Caco-2 (cell line): ENCODE measurements at regions not wholly inside any gene's neighbourhood (a gene's known extent, or its start where the extent isn't known, plus 50 kb on each side); places are given as distances from the start of the nearest gene placed in this dataset.

ENCODE experiments used
- BruUV-seq: library from RNA; stranded (reverse); fragments of 400-500 nt; replicated peaks from 2 replicates; lab custom pipeline; 2021; lab: Mats Ljungman, UMichigan
- CTCF ChIA-PET: fragments of 300-600 bp; sonication (Branson Sonifier 250); formaldehyde crosslinking; loops from one replicate; lab custom pipeline; 2022; ENCODE audit warnings: antibody characterized with exemption; lab: Charles Lee
- POLR2A ChIA-PET: fragments of 300-600 bp; sonication (Branson Sonifier 250); formaldehyde crosslinking; loops from one replicate; lab custom pipeline; 2022; ENCODE audit warnings: antibody characterized with exemption; lab: Charles Lee
- DNase-seq, 2 experiments: peaks; one replicate each; pipeline versions ENCODE4 v3.0.0 to v3.0.0-alpha.2; 2020 to 2022
- H3K27me3 ChIP-seq: replicated peaks from 2 replicates; pipeline ENCODE4 v1.6.0; 2011; ENCODE audit warnings: low read length; ENCODE audit not compliant: control insufficient read depth, insufficient read depth
- H3K36me3 ChIP-seq: 2 replicates; pipeline ENCODE4 v1.5.1; 2011; ENCODE audit warnings: low read length; ENCODE audit not compliant: control insufficient read depth, insufficient read depth
- H3K4me1 ChIP-seq: fragments of 250-450 bp; sonication (Bioruptor Pico); 2 replicates; pipeline ENCODE4 v1.5.1; 2020; ENCODE audit warnings: mild to moderate bottlenecking
- H3K4me3 ChIP-seq: 2 replicates; pipeline ENCODE4 v1.5.1; 2011; ENCODE audit warnings: low read depth, mild to moderate bottlenecking, control low read depth, low read length
- H3K9me3 ChIP-seq: fragments of 250-450 bp; sonication (Bioruptor Pico); 2 replicates; pipeline ENCODE4 v1.5.1; 2020; ENCODE audit warnings: mild to moderate bottlenecking, moderate library complexity
- H3K27ac Mint-ChIP-seq: one replicate; pipeline ENCODE4 v1.8.0; 2022; ENCODE audit warnings: mixed read lengths; ENCODE audit not compliant: unreplicated experiment
- H3K27me3 Mint-ChIP-seq: one replicate; pipeline ENCODE4 v1.8.0; 2022; ENCODE audit warnings: mixed read lengths; ENCODE audit not compliant: insufficient read depth, unreplicated experiment
- H3K36me3 Mint-ChIP-seq: one replicate; pipeline ENCODE4 v1.8.0; 2022; ENCODE audit warnings: mild to moderate bottlenecking, mixed read lengths; ENCODE audit not compliant: insufficient read depth, unreplicated experiment
- H3K4me1 Mint-ChIP-seq: one replicate; pipeline ENCODE4 v1.8.0; 2022; ENCODE audit warnings: low read depth, mixed read lengths; ENCODE audit not compliant: unreplicated experiment
- H3K4me3 Mint-ChIP-seq: one replicate; pipeline ENCODE4 v1.8.0; 2022; ENCODE audit warnings: mild to moderate bottlenecking, moderate library complexity, mixed read lengths; ENCODE audit not compliant: unreplicated experiment
- H3K9me3 Mint-ChIP-seq: one replicate; pipeline ENCODE4 v1.8.0; 2022; ENCODE audit warnings: mixed read lengths; ENCODE audit not compliant: unreplicated experiment
- CTCF ChIP-seq, 2 experiments: fragments of 200-600 bp in 1 of 2; IDR thresholded peaks; 1 replicate in 1 of 2; 2 replicates in 1 of 2; pipeline versions ENCODE4 v1.5.1 to v1.8.0; 2011 to 2022; ENCODE audit warnings: antibody characterized with exemption in 1 of 2, control low read depth in 1 of 2, inconsistent platforms in 1 of 2, low read depth in 1 of 2, low read length in 1 of 2, mild to moderate bottlenecking in 1 of 2, moderate library complexity in 1 of 2; ENCODE audit not compliant: insufficient read depth in 1 of 2, severe bottlenecking in 1 of 2, unreplicated experiment in 1 of 2
- intact Hi-C: fragments of 100-400 bp; cut with micrococcal nuclease; formaldehyde crosslinking; loops from one replicate; pipeline ENCODE4 v1.10.0; 2022; ENCODE audit not compliant: unreplicated experiment

GRCh38 chr2:217404236-217404760 is 544.4 kb upstream of the TNP1 start:
- BruUV-seq: no TSS peak
- TF ChIP-seq CTCF (IDR thresholded peaks at IDR 0.05; ENCODE audit: insufficient read depth in 1 of 2, low read depth in 1 of 2, low read length in 1 of 2, severe bottlenecking in 1 of 2, unreplicated experiment in 1 of 2): no peak

GRCh38 chr2:217402761-217403383 is 543.0 kb upstream of the TNP1 start:
- H3K4me3 Mint-ChIP-seq: no peak overlapping the region
- H3K4me3 ChIP-seq: no peak overlapping the region
- peaks cover 6% of the 10 kb centered on the region for H3K9me3 Mint-ChIP-seq
- ChIA-PET POLR2A (interaction anchor here (0.6 kb wide), 1 partner anchor 303 kb away, joined by 3 read pairs; no protein-coding TSS in a partner anchor), CTCF (no interaction called here)
- H3K27me3 Mint-ChIP-seq: peaks cover 6% of the 10 kb centered on the region
- intact Hi-C loops: no loop called here
- BruUV-seq: no TSS peak
- H3K36me3 Mint-ChIP-seq: no peaks in the 10 kb centered on the region
- H3K27me3 ChIP-seq: no peaks in the 10 kb centered on the region; the same call in 1 of the 2 replicates
- no peaks in the 10 kb centered on the region for H3K4me1 ChIP-seq
- no peaks in the 10 kb centered on the region for H3K9me3 ChIP-seq
- H3K27ac Mint-ChIP-seq: no peak overlapping the region
- no peak for TF ChIP-seq CTCF (IDR thresholded peaks at IDR 0.05; ENCODE audit: insufficient read depth in 1 of 2, low read depth in 1 of 2, low read length in 1 of 2, severe bottlenecking in 1 of 2, unreplicated experiment in 1 of 2)
- H3K4me1 Mint-ChIP-seq: no peaks in the 10 kb centered on the region
- DNase-seq: no peak
- no peaks in the 10 kb centered on the region for H3K36me3 ChIP-seq

More at GRCh38 chr2:217404236-217404760, 544.4 kb upstream of the TNP1 start:
- Mint-ChIP-seq H3K36me3 (no peaks in the 10 kb centered on the region), H3K27me3 (peaks cover 6% of the 10 kb centered on the region), H3K9me3 (peaks cover 6% of the 10 kb centered on the region), H3K27ac (no peak overlapping the region), H3K4me1 (no peaks in the 10 kb centered on the region), H3K4me3 (no peak overlapping the region)
- Histone ChIP-seq H3K4me1 (no peaks in the 10 kb centered on the region), H3K36me3 (no peaks in the 10 kb centered on the region), H3K27me3 (no peaks in the 10 kb centered on the region; the same call in 1 of the 2 replicates), H3K9me3 (no peaks in the 10 kb centered on the region), H3K4me3 (no peak overlapping the region)
- DNase-seq: no peak
- POLR2A ChIA-PET: no interaction called here
- CTCF ChIA-PET: no interaction called here
- intact Hi-C loops: no loop called here

GRCh38 chr2:217402144-217402543 is 542.3 kb upstream of the TNP1 start:
- no TSS peak for BruUV-seq
- intact Hi-C loops: no loop called here
- Histone ChIP-seq H3K36me3 (no peaks in the 10 kb centered on the region), H3K9me3 (no peaks in the 10 kb centered on the region), H3K4me3 (no peak overlapping the region), H3K27me3 (no peaks in the 10 kb centered on the region; the same call in 1 of the 2 replicates), H3K4me1 (no peaks in the 10 kb centered on the region)
- ChIA-PET POLR2A (no interaction called here), CTCF (no interaction called here)
- TF ChIP-seq CTCF (IDR thresholded peaks at IDR 0.05; ENCODE audit: insufficient read depth in 1 of 2, low read depth in 1 of 2, low read length in 1 of 2, severe bottlenecking in 1 of 2, unreplicated experiment in 1 of 2): no peak
- Mint-ChIP-seq H3K4me3 (no peak overlapping the region), H3K36me3 (no peaks in the 10 kb centered on the region), H3K4me1 (no peaks in the 10 kb centered on the region), H3K9me3 (peaks cover under 1% of the 10 kb centered on the region), H3K27me3 (peaks cover 6% of the 10 kb centered on the region), H3K27ac (no peak overlapping the region)
- no peak for DNase-seq
